ENCODE measurements at regions not wholly inside any gene's neighbourhood (a gene's known extent, or its start where the extent isn't known, plus 50 kb on each side); places are given as distances from the start of the nearest gene placed in this dataset.
A peak's percentile ranks its signal among the peaks of the same experiment; 100 is the strongest.
"Not testable (repeated sequence)": the region's sequence is repeated elsewhere in the genome, so short reads cannot be mapped to it uniquely, and the experiment has no call there.

DNA sequence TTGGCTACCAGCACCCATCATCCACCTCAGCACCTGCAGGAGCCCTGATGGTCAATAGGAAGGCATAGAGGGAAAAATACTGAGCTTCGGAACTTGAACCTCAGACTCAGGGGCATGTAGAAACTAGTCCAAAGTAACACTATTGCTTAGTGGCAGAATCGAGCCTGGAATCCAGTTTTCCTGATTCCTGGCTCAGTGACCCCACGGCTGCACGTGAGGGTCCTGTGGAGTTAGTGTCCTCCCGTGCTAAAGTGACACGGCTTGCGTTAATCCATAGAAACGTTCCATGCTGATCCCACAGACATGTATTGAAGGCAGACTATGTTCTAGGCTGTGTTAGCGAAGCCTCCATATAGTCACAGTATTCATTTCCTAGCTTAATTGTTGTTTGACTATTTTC, 747.0 kb upstream of the TPTE start:
- WGBS, result 55% methylated on average over 9 of the region's 9 CpGs
- no peaks in the 10 kb centered on the region for H3K27me3 ChIP-seq (ENCODE audit: control insufficient read depth, insufficient read depth)
- intact Hi-C loops (cut with DNase I), result no loop called here
- H3K9me3 ChIP-seq (ENCODE audit: control insufficient read depth, low read length), result no peaks in the 10 kb centered on the region
- no peak for DNase-seq
- no peaks in the 10 kb centered on the region for H3K4me1 ChIP-seq (ENCODE audit: control insufficient read depth, insufficient read depth, low read length)
- H3K4me3 ChIP-seq (ENCODE audit: low read length), result no peak overlapping the region
- no peak for ATAC-seq
- H3K27ac ChIP-seq (ENCODE audit: low read length), result no peak overlapping the region

DNA sequence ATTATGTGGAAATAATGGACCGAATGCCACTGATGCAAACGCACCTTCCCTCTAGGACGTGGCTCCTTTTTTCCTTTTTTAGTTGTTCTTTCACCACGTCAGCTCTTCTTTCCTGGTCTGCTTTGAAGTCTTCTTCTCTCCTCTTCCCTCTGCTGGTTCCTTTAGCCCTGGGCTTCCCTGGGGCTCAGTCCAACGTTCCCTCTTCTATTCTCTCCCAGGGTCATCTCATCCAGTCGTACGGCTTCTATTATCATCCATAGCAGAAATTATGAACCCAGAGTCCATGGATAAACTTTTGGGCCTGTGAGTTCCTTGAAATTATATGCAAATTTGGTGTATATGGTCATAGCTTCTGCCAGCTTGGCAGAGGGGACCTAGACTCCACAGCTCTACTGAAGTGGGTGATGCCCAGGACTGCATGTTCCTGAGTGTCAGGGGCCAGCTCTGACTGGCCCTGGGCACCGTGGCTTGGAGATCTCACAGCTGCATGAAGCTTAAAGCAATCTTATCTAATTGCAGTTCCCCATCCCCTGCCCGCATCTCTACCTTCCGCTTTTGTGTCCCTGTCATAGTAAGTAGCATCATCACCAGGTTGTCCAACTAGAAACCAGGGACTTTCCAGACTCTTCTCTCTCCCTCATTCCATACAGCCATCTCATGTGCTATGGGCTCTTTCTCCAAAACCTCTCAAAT, 746.3 kb upstream of the TPTE start:
- DNase-seq; ATAC-seq; H3K4me3 ChIP-seq (ENCODE audit: low read length); H3K9me3 ChIP-seq (ENCODE audit: control insufficient read depth, low read length); intact Hi-C loops (cut with DNase I); H3K27ac ChIP-seq (ENCODE audit: low read length); H3K4me1 ChIP-seq (ENCODE audit: control insufficient read depth, insufficient read depth, low read length); H3K27me3 ChIP-seq (ENCODE audit: control insufficient read depth, insufficient read depth): not testable (repeated sequence)
- 68% methylated on average over 10 of the region's 10 CpGs for WGBS

DNA sequence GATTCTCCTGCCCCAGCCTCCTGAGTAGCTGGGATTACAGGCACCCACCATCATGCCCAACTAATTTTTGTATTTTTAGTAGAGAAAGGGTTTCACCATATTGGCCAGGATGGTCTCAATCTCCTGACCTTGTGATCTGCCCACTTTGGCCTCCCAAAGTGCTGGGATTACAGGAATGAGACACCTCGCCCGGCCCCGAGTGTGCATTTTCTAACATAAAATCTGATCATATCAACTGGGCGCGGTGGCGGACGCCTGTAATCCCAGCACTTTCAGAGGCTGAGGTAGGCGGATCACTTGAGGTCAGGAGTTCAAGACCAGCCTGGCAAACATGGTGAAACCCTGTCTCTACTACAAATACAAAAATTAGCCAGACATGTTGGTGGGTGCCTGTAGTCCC, 745.5 kb upstream of the TPTE start:
- H3K4me1 ChIP-seq (ENCODE audit: control insufficient read depth, insufficient read depth, low read length); H3K27ac ChIP-seq (ENCODE audit: low read length); intact Hi-C loops (cut with DNase I); H3K9me3 ChIP-seq (ENCODE audit: control insufficient read depth, low read length); DNase-seq; H3K4me3 ChIP-seq (ENCODE audit: low read length); H3K27me3 ChIP-seq (ENCODE audit: control insufficient read depth, insufficient read depth); ATAC-seq: not testable (repeated sequence)
- WGBS, result 65% methylated on average over 8 of the region's 8 CpGs

DNA sequence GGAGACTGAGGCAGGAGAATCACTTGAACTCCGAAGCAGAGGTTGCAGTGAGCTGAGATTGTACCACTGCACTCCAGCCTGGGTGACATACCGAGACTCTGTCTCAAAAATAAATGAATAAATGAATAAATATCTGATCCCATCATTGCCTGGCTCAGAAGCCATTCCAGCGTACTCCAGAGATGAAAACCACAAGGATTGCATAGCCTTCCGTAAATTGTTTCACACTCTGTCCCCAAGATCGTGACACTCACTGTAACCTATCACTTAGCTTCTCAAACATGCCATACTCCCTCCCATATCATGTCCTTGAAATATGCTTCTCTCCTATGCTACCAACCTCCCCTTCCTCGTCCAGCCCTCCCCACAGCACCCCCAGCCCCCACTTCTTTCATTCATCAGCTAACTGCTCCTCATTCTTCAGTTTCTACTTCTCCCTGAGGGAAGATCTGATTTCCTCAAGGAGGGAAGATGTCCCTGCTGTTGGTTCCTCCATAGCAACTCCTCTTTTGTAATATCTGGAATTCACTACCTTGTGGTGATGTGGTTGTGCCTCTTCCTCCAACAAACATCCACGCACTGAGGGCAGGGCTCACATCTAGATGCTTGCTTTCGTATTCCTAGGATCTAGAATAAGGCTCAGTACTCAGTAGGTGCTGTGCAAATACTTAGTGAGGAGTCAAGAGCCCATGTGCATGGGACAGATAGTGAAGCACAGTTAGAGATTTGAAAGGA, 744.9 kb upstream of the TPTE start:
- H3K9me3 ChIP-seq (ENCODE audit: control insufficient read depth, low read length); H3K4me3 ChIP-seq (ENCODE audit: low read length); ATAC-seq; H3K27ac ChIP-seq (ENCODE audit: low read length); H3K4me1 ChIP-seq (ENCODE audit: control insufficient read depth, insufficient read depth, low read length); H3K27me3 ChIP-seq (ENCODE audit: control insufficient read depth, insufficient read depth); intact Hi-C loops (cut with DNase I); DNase-seq: not testable (repeated sequence)
- 48% methylated on average over 8 of the region's 8 CpGs for WGBS

DNA sequence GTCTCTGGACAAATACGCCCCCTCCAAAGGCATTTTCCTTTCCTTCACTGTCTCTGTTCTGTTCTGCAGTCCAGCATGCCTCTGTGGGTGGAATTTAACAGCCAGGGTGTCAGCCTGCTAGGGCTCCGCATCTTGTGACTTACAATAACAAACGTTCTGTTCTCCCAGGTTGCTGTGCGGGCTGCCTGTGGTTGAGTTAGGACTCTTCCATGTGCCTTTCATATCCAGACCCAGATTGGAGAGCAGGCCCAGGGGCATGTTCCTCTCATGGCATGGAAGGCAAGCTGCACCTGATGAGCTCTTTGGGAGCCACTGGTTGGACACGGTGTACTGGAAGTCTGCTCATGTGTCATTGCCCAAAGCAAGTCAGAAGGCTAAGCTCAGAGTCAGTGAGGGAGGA, 742.8 kb upstream of the TPTE start:
- intact Hi-C loops (cut with DNase I); H3K9me3 ChIP-seq (ENCODE audit: control insufficient read depth, low read length); H3K27ac ChIP-seq (ENCODE audit: low read length); H3K4me3 ChIP-seq (ENCODE audit: low read length); DNase-seq; H3K4me1 ChIP-seq (ENCODE audit: control insufficient read depth, insufficient read depth, low read length); H3K27me3 ChIP-seq (ENCODE audit: control insufficient read depth, insufficient read depth): not testable (repeated sequence)
- WGBS, result 65% methylated on average over 5 of the region's 5 CpGs
- peak in 1 of 2 donors; percentile 21 for ATAC-seq

DNA sequence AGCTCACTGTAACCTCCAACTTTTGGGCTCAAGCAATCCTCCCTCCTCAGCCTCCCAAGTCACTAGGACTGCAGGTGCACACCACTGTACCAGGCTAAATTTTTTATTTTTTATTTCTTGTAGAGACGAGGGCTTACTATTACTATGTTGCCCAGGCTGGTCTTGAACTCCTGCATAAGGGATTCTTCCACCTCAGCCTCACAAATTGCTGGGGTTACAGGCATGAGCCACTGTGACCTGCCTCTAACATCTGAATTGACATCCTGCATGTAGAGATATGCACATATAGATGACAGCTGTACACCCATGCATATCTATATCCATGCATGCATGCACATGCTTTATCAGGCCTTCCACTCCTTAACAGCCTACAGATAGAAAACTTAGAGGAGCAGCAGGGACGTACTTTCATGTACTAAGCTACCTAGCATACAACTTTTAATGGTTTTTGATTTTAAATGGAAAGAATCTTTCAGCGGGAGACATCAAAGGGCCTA, 740.9 kb upstream of the TPTE start:
- intact Hi-C loops (cut with DNase I), result no loop called here
- Histone ChIP-seq H3K27ac (ENCODE audit: low read length) (no peak overlapping the region), H3K4me1 (ENCODE audit: control insufficient read depth, insufficient read depth, low read length) (no peaks in the 10 kb centered on the region), H3K27me3 (ENCODE audit: control insufficient read depth, insufficient read depth) (no peaks in the 10 kb centered on the region), H3K4me3 (ENCODE audit: low read length) (no peak overlapping the region), H3K9me3 (ENCODE audit: control insufficient read depth, low read length) (no peaks in the 10 kb centered on the region)
- 37% methylated on average over 3 of the region's 3 CpGs for WGBS
- ATAC-seq, result no peak
- DNase-seq, result no peak

DNA sequence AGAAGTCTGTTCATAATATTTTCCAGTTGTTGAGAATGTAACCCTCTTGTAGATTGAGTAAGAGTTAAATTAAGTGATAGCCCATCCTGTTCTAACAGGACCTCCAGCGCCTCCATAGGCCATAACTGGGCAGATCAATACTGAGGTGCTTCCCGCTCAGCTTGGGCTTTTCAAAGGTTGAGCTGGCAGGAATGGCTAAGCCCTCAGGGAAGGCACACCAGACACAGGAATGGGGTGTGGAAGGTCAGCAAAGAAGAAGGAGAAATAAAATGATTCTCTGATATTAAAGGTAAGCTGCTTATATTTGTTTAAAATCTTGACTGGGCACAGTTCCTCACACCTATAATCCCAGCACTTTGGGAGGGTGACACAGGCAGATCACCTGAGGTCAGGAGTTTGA, 737.8 kb upstream of the TPTE start:
- DNase-seq; H3K9me3 ChIP-seq (ENCODE audit: control insufficient read depth, low read length); H3K27me3 ChIP-seq (ENCODE audit: control insufficient read depth, insufficient read depth); H3K4me3 ChIP-seq (ENCODE audit: low read length); intact Hi-C loops (cut with DNase I); H3K4me1 ChIP-seq (ENCODE audit: control insufficient read depth, insufficient read depth, low read length); ATAC-seq; H3K27ac ChIP-seq (ENCODE audit: low read length): not testable (repeated sequence)
- 37% methylated on average over 2 of the region's 2 CpGs for WGBS

DNA sequence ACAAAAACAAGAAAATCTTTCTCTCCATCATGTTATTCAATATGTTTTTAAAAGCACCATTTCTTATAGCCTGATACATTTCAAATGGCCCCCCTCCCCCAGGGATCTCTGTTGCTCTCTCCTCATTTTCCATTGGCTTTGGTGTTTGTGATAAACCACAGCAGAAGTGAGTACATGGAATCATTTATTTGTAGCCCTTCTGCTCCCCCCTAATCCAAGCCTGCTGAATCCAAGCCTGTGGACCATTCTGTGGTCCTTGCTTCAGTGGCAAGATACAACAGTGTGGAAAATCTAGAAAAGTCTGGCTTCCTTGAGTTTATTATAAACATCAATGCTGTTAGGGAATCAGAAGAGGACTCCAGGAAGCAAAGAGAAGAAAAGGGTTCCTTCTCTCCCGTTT, 737.2 kb upstream of the TPTE start:
- H3K9me3 ChIP-seq (ENCODE audit: control insufficient read depth, low read length); H3K4me1 ChIP-seq (ENCODE audit: control insufficient read depth, insufficient read depth, low read length); H3K27me3 ChIP-seq (ENCODE audit: control insufficient read depth, insufficient read depth); ATAC-seq; H3K27ac ChIP-seq (ENCODE audit: low read length); H3K4me3 ChIP-seq (ENCODE audit: low read length); DNase-seq; intact Hi-C loops (cut with DNase I): not testable (repeated sequence)
- 29% methylated on average over 1 of the region's 1 CpG for whole genome bisulfite sequencing

DNA sequence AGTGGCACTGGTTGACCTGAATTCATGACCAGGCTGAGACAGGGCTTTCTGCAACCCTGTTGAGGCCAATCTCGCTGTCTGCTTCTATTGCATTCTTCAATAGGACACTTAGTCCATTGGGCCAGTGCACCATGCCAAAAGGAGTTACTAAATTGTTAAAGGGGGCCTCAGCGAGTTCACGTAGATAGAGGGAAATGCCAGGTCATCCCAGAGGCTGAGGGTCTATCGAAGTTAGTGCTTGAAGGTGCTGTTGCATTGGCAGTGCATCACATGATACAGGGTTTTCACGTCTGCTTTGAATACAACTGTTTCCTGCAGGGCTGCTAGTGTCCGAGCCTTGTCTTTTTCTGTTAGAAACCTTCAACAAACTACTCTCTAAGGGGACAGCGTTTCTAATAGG, 735.3 kb upstream of the TPTE start:
- H3K4me1 ChIP-seq (ENCODE audit: control insufficient read depth, insufficient read depth, low read length); H3K4me3 ChIP-seq (ENCODE audit: low read length); ATAC-seq; H3K9me3 ChIP-seq (ENCODE audit: control insufficient read depth, low read length); intact Hi-C loops (cut with DNase I); DNase-seq; H3K27ac ChIP-seq (ENCODE audit: low read length); H3K27me3 ChIP-seq (ENCODE audit: control insufficient read depth, insufficient read depth): not testable (repeated sequence)
- WGBS, result 37% methylated on average over 7 of the region's 7 CpGs

DNA sequence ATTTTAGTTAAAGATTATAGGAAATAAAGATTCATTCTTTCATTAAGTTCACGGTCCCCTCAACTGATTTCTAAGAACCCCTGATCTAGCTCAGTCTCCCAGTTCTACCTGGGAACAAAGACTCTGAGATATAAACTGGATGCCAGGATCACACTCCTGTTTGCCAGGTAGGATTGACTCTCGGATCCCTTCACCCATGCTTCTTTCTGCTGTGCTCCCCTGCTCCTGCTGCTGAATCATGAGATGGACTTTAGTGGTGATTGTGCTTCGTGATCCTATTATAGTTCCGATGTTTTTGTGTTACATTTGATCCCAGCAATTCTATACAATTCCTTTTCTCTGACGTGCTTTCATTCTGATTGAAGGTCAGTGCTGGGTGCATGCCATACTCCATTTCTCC, 733.1 kb upstream of the TPTE start:
- ATAC-seq, result not testable (repeated sequence)
- WGBS, result 47% methylated on average over 5 of the region's 5 CpGs

DNA sequence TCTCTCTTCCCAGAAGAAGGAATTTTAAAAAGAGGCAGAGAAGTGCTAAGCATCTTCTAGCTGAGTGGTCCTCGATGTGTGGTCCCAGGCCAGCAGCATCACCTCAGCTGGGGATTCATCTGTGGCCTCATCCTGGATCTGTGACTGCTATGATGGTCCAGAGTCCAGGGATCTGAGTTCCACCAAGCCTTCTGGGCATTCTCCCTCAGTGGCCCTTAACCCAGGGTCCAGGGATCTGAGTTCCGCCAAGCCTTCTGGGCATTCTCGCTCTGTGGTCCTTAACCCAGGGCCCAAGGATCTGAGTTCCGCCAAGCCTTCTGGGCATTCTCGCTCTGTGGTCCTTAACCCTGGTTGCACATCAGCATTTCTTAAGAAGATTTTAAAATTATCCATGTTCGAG, 731.0 kb upstream of the TPTE start:
- H3K27ac ChIP-seq (ENCODE audit: low read length); DNase-seq; H3K4me1 ChIP-seq (ENCODE audit: control insufficient read depth, insufficient read depth, low read length); H3K27me3 ChIP-seq (ENCODE audit: control insufficient read depth, insufficient read depth); intact Hi-C loops (cut with DNase I); H3K9me3 ChIP-seq (ENCODE audit: control insufficient read depth, low read length); H3K4me3 ChIP-seq (ENCODE audit: low read length): not testable (repeated sequence)
- peak in 1 of 2 donors; percentile 14 for ATAC-seq
- 64% methylated on average over 6 of the region's 6 CpGs for WGBS

More for the DNA sequence above, 733.1 kb upstream of the TPTE start:
- H3K9me3 ChIP-seq (ENCODE audit: control insufficient read depth, low read length); H3K4me3 ChIP-seq (ENCODE audit: low read length); DNase-seq; intact Hi-C loops (cut with DNase I); H3K4me1 ChIP-seq (ENCODE audit: control insufficient read depth, insufficient read depth, low read length); H3K27ac ChIP-seq (ENCODE audit: low read length); H3K27me3 ChIP-seq (ENCODE audit: control insufficient read depth, insufficient read depth): not testable (repeated sequence)

Measured in right cardiac atrium (tissue), 5 donors.